Ovary (tissue), 3 donors: ENCODE measurements at regions not wholly inside any gene's neighbourhood (a gene's known extent, or its start where the extent isn't known, plus 50 kb on each side); places are given as distances from the start of the nearest gene placed in this dataset.

ENCODE experiments used
- CTCF ChIP-seq, 3 donors: fragments of 450-650 bp in 2 of 3; fragments of 200-600 bp in 1 of 3; IDR thresholded peaks; one replicate each; pipeline versions ENCODE4 v1.5.1 to v1.8.0; 2016 to 2022; ENCODE audit warnings: antibody characterized with exemption in 3 of 3, mild to moderate bottlenecking in 1 of 3
- EP300 ChIP-seq: sonication (generic); formaldehyde crosslinking; IDR thresholded peaks from one replicate; pipeline ENCODE4 v1.6.1; 2017; ENCODE audit warnings: antibody characterized with exemption
- donor health status: DM: no; HTN: no; CAD: no.

GRCh38 chr15:39313467-39313866 lies 267.4 kb upstream of the THBS1 start:
- TF ChIP-seq CTCF (IDR thresholded peaks at IDR 0.05) (no peak), EP300 (no peak)
